A673 (cell line): ENCODE measurements at regions not wholly inside any gene's neighbourhood (a gene's known extent, or its start where the extent isn't known, plus 50 kb on each side); places are given as distances from the start of the nearest gene placed in this dataset.
"Not testable (repeated sequence)": the region's sequence is repeated elsewhere in the genome, so short reads cannot be mapped to it uniquely, and the experiment has no call there.

Experiments
- BruUV-seq: library from RNA; stranded (reverse); fragments of 400-500 nt; replicated peaks from 2 replicates; lab custom pipeline; 2021; lab: Mats Ljungman, UMichigan
- CTCF ChIA-PET: fragments of 300-600 bp; sonication (Branson Sonifier 250); formaldehyde crosslinking; loops from one replicate; lab custom pipeline; 2022; ENCODE audit warnings: antibody characterized with exemption; lab: Charles Lee
- POLR2A ChIA-PET: fragments of 300-600 bp; sonication (Branson Sonifier 250); formaldehyde crosslinking; loops from one replicate; lab custom pipeline; 2022; ENCODE audit warnings: antibody characterized with exemption; ENCODE audit not compliant: low non-redundant PET; lab: Charles Lee
- DNase-seq: peaks from one replicate; pipeline ENCODE4 v3.0.0-alpha.2; 2015; ENCODE audit warnings: low spot score
- H3K27ac ChIP-seq: fragments of 200-600 bp; sonication (generic); 2 replicates; pipeline ENCODE4 v1.5.1; 2016; ENCODE audit warnings: mixed run types, low read depth, mild to moderate bottlenecking, mixed read lengths, antibody characterized with exemption, low read length; ENCODE audit not compliant: poor library complexity, severe bottlenecking
- H3K27me3 ChIP-seq: fragments of 200-600 bp; sonication (generic); replicated peaks from 2 replicates; pipeline ENCODE4 v1.6.1; 2017; ENCODE audit warnings: mixed run types, low read depth, mild to moderate bottlenecking, mixed read lengths, antibody characterized with exemption, low read length; ENCODE audit not compliant: insufficient read depth, poor library complexity
- H3K36me3 ChIP-seq: fragments of 200-600 bp; sonication (generic); 2 replicates; pipeline ENCODE4 v1.6.1; 2016; ENCODE audit warnings: mixed run types, mild to moderate bottlenecking, mixed read lengths, antibody characterized with exemption, low read length; ENCODE audit not compliant: insufficient read depth, poor library complexity, severe bottlenecking
- H3K4me1 ChIP-seq: fragments of 200-600 bp; sonication (generic); 2 replicates; pipeline ENCODE4 v1.6.1; 2017; ENCODE audit warnings: mixed run types, mild to moderate bottlenecking, mixed read lengths, antibody characterized with exemption, low read length; ENCODE audit not compliant: insufficient read depth, poor library complexity, severe bottlenecking
- H3K4me3 ChIP-seq: fragments of 200-600 bp; sonication (generic); 2 replicates; pipeline ENCODE4 v1.5.1; 2016; ENCODE audit warnings: low read depth, mixed run types, mild to moderate bottlenecking, mixed read lengths, low read length; ENCODE audit not compliant: poor library complexity, severe bottlenecking
- H3K9me3 ChIP-seq: fragments of 200-600 bp; sonication (generic); 2 replicates; pipeline ENCODE4 v1.6.1; 2016; ENCODE audit warnings: mixed run types, low read depth, mild to moderate bottlenecking, mixed read lengths, antibody characterized with exemption, low read length; ENCODE audit not compliant: poor library complexity, severe bottlenecking
- EZH2 ChIP-seq: fragments of 200-600 bp; sonication (generic); IDR thresholded peaks from 2 replicates; pipeline ENCODE4 v1.6.1; 2017; ENCODE audit warnings: borderline replicate concordance, low read depth, mild to moderate bottlenecking, mixed read lengths, antibody characterized with exemption, low read length; ENCODE audit not compliant: poor library complexity, severe bottlenecking
- intact Hi-C: fragments of 100-400 bp; cut with micrococcal nuclease; formaldehyde crosslinking; loops from one replicate; pipeline ENCODE4 v1.10.0; 2022; ENCODE audit not compliant: unreplicated experiment
- TF ChIP-seq, protein P1 (sequence below): fragments of 300-800, 200-600 bp; sonication (generic); conservative IDR thresholded peaks from 2 replicates; pipeline ENCODE4 v1.5.1; 2017; ENCODE audit warnings: low read depth, mild to moderate bottlenecking, antibody characterized with exemption, low read length, moderate library complexity, mixed read lengths

DNA sequence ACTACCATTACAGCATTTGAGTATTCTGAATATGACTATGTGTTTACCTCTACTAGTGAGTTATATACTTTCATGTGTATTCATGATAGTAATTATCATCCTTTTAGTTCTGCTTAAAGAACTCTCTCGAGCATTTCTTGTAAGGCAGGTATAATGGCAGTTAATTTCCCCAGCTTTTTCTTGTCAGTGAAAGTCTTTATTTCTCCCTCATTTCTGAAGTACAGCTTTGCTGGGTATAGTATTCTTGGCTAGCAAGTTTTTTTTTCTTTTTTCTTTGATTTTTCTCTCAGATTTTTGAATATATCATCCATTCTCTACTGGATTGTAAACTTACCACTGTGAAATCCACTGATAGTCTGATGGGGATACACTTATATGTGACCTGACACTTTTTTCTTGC, 165.9 kb upstream of the ARHGAP5 start:
- no peaks in the 10 kb centered on the region for H3K4me1 ChIP-seq
- peaks cover 13% of the 10 kb centered on the region for H3K9me3 ChIP-seq
- BruUV-seq: no TSS peak
- TF ChIP-seq, protein P1, sequence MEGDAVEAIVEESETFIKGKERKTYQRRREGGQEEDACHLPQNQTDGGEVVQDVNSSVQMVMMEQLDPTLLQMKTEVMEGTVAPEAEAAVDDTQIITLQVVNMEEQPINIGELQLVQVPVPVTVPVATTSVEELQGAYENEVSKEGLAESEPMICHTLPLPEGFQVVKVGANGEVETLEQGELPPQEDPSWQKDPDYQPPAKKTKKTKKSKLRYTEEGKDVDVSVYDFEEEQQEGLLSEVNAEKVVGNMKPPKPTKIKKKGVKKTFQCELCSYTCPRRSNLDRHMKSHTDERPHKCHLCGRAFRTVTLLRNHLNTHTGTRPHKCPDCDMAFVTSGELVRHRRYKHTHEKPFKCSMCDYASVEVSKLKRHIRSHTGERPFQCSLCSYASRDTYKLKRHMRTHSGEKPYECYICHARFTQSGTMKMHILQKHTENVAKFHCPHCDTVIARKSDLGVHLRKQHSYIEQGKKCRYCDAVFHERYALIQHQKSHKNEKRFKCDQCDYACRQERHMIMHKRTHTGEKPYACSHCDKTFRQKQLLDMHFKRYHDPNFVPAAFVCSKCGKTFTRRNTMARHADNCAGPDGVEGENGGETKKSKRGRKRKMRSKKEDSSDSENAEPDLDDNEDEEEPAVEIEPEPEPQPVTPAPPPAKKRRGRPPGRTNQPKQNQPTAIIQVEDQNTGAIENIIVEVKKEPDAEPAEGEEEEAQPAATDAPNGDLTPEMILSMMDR: no peak
- TF ChIP-seq EZH2: no peak
- ChIA-PET CTCF (no interaction called here), POLR2A (no interaction called here)
- H3K27me3 ChIP-seq: no peaks in the 10 kb centered on the region
- no peaks in the 10 kb centered on the region for H3K36me3 ChIP-seq
- H3K4me3 ChIP-seq: no peak overlapping the region
- DNase-seq: no peak
- intact Hi-C loops: no loop called here
- H3K27ac ChIP-seq: no peak overlapping the region

DNA sequence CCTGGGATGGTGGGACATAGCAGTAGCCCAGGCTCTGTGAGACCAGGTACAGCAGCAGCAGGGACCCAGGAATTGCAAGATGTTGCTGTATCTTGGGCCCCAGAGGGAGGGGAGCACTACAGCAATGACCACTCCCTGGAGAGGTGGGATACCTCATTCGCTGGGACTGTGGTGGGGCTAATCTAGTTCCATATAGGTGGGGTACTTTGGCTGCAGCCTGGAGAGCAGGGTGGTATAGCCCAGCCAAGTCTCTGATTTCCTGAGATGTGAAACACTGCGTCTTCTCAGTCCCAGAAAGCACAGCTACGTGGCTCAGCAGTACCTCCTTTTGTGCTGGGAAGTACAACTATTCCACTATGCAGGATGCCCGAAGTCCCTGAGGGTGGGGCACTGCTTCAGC, 163.7 kb upstream of the ARHGAP5 start:
- no peak for DNase-seq
- Histone ChIP-seq H3K4me3 (no peak overlapping the region), H3K4me1 (no peaks in the 10 kb centered on the region), H3K27me3 (no peaks in the 10 kb centered on the region), H3K36me3 (no peaks in the 10 kb centered on the region), H3K27ac (no peak overlapping the region), H3K9me3 (peaks cover 13% of the 10 kb centered on the region)
- ChIA-PET POLR2A (no interaction called here), CTCF (no interaction called here)
- intact Hi-C loops: no loop called here
- TF ChIP-seq, protein P1: no peak
- no peak for TF ChIP-seq EZH2
- no TSS peak for BruUV-seq

DNA sequence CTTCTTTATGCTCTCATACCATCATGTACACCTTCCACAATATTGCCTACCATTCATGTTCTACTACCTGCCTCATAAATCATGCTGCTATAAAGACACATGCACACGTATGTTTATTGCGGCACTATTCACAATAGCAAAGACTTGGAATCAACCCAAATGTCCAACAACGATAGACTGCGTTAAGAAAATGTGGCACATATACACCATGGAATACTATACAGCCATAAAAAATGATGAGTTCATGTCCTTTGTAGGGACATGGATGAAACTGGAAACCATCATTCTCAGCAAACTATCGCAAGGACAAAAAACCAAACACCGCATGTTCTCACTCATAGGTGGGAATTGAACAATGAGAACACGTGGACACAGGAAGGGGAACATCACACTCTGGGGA, 158.8 kb upstream of the ARHGAP5 start:
- DNase-seq, intact Hi-C loops, BruUV-seq, CTCF ChIA-PET, H3K27ac ChIP-seq, H3K4me3 ChIP-seq, H3K9me3 ChIP-seq, H3K27me3 ChIP-seq, H3K36me3 ChIP-seq, POLR2A ChIA-PET: not testable (repeated sequence)
- H3K4me1 ChIP-seq: peaks cover 16% of the 10 kb centered on the region

DNA sequence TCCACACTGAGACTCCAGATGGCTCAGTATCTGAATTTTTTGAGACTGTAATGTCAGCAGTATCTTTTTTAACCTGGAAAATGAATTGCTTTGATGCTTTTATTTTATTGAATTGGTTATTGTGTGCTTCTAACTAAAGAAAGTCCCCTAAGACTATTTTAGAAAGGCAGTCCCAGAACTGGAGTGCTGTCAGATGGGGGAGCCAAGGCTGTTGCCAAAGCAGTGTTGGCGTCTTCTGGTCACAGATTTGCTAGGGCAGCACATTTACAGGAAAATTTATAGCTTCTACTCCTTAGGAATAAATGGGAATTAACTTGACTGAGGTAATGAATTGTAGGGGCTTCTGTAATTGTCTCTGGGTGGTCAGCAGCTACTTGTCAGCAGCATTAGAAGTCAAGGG, 157.1 kb upstream of the ARHGAP5 start:
- no TSS peak for BruUV-seq
- no peaks in the 10 kb centered on the region for H3K9me3 ChIP-seq
- no peak for DNase-seq
- H3K27me3 ChIP-seq: peaks cover 9% of the 10 kb centered on the region
- H3K27ac ChIP-seq: no peak overlapping the region
- CTCF ChIA-PET: no interaction called here
- H3K36me3 ChIP-seq: no peaks in the 10 kb centered on the region
- no peak overlapping the region for H3K4me3 ChIP-seq
- H3K4me1 ChIP-seq: peaks cover 16% of the 10 kb centered on the region
- POLR2A ChIA-PET: no interaction called here
- intact Hi-C loops: no loop called here
- no peak for TF ChIP-seq EZH2
- TF ChIP-seq, protein P1: no peak
